AG08395 (cell line): ENCODE measurements at regions not wholly inside any gene's neighbourhood (a gene's known extent, or its start where the extent isn't known, plus 50 kb on each side); places are given as distances from the start of the nearest gene placed in this dataset.

ENCODE experiments used
- DNase-seq: peaks from one replicate; pipeline ENCODE4 v3.0.0; 2012; ENCODE audit warnings: mixed read lengths, low spot score

- DNase-seq, result no peak
These were observed 51.5 kb upstream of the RAP1B start for GRCh38 chr12:68559246-68559645.

GRCh38 chr12:68559984-68560850, 50.5 kb upstream of the RAP1B start:
- no peak for DNase-seq

GRCh38 chr12:68560851-68561422, 49.8 kb upstream of the RAP1B start:
- DNase-seq, result no peak
